ENCODE measurements at regions not wholly inside any gene's neighbourhood (a gene's known extent, or its start where the extent isn't known, plus 50 kb on each side); places are given as distances from the start of the nearest gene placed in this dataset.

DNA sequence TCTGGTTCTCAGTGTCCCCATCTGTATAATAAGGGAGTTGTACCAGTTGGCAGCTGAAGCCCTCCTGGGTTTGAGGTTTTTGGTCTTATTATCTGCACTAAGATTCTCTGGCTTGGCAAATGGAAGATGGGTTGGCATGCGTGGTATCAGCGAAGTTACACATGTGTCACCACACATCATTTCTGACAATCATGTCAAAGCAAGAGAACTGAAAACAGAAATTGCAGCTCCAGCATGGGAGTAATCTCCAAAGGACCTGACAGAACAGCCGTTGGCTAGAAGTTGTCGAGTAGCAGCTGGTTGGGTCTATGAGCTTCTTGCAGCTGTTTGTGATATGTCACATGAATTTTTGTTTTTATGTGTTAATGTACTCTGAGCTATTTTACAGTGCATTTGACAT, 317.4 kb downstream of the SLC4A3 start:
- ChIA-PET CTCF (no interaction called here), POLR2A (no interaction called here)
- no peaks in the 10 kb centered on the region for H3K4me1 ChIP-seq (ENCODE audit: insufficient read depth, low read length)
- Mint-ChIP-seq H3K4me3 (no peak overlapping the region), H3K27ac (no peak overlapping the region), H3K9me3 (no peaks in the 10 kb centered on the region), H3K36me3 (ENCODE audit: low read depth) (no peaks in the 10 kb centered on the region), H3K27me3 (peaks cover 8% of the 10 kb centered on the region), H3K4me1 (ENCODE audit: low read depth) (no peaks in the 10 kb centered on the region)
- H3K4me3 ChIP-seq (ENCODE audit: low read length): no peak overlapping the region
- ATAC-seq (ENCODE audit: poor library complexity): no peak
- TF ChIP-seq, protein P1, sequence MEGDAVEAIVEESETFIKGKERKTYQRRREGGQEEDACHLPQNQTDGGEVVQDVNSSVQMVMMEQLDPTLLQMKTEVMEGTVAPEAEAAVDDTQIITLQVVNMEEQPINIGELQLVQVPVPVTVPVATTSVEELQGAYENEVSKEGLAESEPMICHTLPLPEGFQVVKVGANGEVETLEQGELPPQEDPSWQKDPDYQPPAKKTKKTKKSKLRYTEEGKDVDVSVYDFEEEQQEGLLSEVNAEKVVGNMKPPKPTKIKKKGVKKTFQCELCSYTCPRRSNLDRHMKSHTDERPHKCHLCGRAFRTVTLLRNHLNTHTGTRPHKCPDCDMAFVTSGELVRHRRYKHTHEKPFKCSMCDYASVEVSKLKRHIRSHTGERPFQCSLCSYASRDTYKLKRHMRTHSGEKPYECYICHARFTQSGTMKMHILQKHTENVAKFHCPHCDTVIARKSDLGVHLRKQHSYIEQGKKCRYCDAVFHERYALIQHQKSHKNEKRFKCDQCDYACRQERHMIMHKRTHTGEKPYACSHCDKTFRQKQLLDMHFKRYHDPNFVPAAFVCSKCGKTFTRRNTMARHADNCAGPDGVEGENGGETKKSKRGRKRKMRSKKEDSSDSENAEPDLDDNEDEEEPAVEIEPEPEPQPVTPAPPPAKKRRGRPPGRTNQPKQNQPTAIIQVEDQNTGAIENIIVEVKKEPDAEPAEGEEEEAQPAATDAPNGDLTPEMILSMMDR (IDR thresholded peaks at IDR 0.05): no peak
- no peaks in the 10 kb centered on the region for H3K9me3 ChIP-seq (ENCODE audit: control insufficient read depth in 1 of 2, insufficient read depth in 1 of 2, low read length in 2 of 2)
- intact Hi-C loops (cut with DNase I, micrococcal nuclease): no loop called here
- no peak overlapping the region for H3K27ac ChIP-seq (ENCODE audit: low read depth in 1 of 2, low read length in 2 of 2)
- H3K36me3 ChIP-seq (ENCODE audit: insufficient read depth, low read length): no peaks in the 10 kb centered on the region
- no peaks in the 10 kb centered on the region for H3K27me3 ChIP-seq (ENCODE audit: control insufficient read depth in 1 of 2, insufficient read depth in 2 of 2, low read length in 2 of 2)
- no peak for DNase-seq

DNA sequence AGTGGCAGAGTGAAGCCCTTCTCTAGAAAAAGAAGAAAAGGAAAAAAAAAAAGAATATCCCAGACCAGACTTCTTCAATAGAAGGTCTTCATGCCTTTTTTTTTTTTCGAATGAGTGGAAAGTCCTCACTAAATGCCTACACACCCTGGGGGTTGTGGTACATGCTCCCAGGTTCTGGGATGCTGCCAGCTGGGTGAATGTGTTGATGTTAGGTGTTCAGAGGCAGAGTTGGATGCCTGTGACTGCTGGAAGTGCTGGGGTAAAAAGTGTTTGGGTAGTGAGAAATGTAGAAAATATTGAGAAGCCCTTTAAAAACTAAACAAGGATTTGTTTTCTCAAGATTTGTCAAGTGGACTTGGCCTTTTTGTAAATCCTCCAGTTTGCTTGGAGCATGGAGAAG, 318.6 kb downstream of the SLC4A3 start:
- ATAC-seq (ENCODE audit: poor library complexity): no peak
- intact Hi-C loops (cut with DNase I, micrococcal nuclease): no loop called here
- TF ChIP-seq, protein P1 (IDR thresholded peaks at IDR 0.05): no peak

DNA sequence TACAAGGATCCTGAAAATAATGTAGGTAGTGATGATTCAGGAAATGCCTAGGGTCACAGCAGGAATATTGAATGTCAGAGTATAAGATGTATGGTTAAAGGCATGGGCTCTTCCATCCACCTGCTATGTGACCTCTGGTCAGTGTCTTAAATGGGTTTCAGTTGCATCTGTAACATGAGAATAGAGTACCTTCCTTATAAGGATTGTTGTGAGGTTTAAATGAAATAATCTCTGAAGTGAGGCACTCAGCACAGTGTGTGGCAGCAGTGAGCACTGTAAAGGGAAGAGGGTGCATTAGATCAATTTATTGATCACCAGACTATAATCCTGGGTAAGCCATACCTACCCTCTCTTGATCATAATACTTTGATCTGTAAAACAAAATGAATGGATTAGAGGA, 319.1 kb downstream of the SLC4A3 start:
- Histone ChIP-seq H3K9me3 (ENCODE audit: control insufficient read depth in 1 of 2, insufficient read depth in 1 of 2, low read length in 2 of 2) (no peaks in the 10 kb centered on the region), H3K27ac (ENCODE audit: low read depth in 1 of 2, low read length in 2 of 2) (no peak overlapping the region), H3K27me3 (ENCODE audit: control insufficient read depth in 1 of 2, insufficient read depth in 2 of 2, low read length in 2 of 2) (no peaks in the 10 kb centered on the region), H3K4me1 (ENCODE audit: insufficient read depth, low read length) (no peaks in the 10 kb centered on the region), H3K4me3 (ENCODE audit: low read length) (no peak overlapping the region), H3K36me3 (ENCODE audit: insufficient read depth, low read length) (no peaks in the 10 kb centered on the region)
- Mint-ChIP-seq H3K4me1 (ENCODE audit: low read depth) (no peaks in the 10 kb centered on the region), H3K27ac (no peak overlapping the region), H3K36me3 (ENCODE audit: low read depth) (no peaks in the 10 kb centered on the region), H3K4me3 (no peak overlapping the region), H3K27me3 (peaks cover 11% of the 10 kb centered on the region), H3K9me3 (no peaks in the 10 kb centered on the region)
- ATAC-seq (ENCODE audit: poor library complexity) (no peak), DNase-seq (no peak)
- ChIA-PET CTCF (no interaction called here), POLR2A (no interaction called here)
- TF ChIP-seq, protein P1 (IDR thresholded peaks at IDR 0.05): no peak
- intact Hi-C loops (cut with DNase I, micrococcal nuclease): no loop called here

More for the DNA sequence above, 318.6 kb downstream of the SLC4A3 start:
- Histone ChIP-seq H3K27ac (ENCODE audit: low read depth in 1 of 2, low read length in 2 of 2) (no peak overlapping the region), H3K9me3 (ENCODE audit: control insufficient read depth in 1 of 2, insufficient read depth in 1 of 2, low read length in 2 of 2) (no peaks in the 10 kb centered on the region), H3K36me3 (ENCODE audit: insufficient read depth, low read length) (no peaks in the 10 kb centered on the region), H3K27me3 (ENCODE audit: control insufficient read depth in 1 of 2, insufficient read depth in 2 of 2, low read length in 2 of 2) (no peaks in the 10 kb centered on the region), H3K4me1 (ENCODE audit: insufficient read depth, low read length) (no peaks in the 10 kb centered on the region), H3K4me3 (ENCODE audit: low read length) (no peak overlapping the region)
- Mint-ChIP-seq H3K4me1 (ENCODE audit: low read depth) (no peaks in the 10 kb centered on the region), H3K9me3 (no peaks in the 10 kb centered on the region), H3K27ac (no peak overlapping the region), H3K36me3 (ENCODE audit: low read depth) (no peaks in the 10 kb centered on the region), H3K4me3 (no peak overlapping the region), H3K27me3 (peaks cover 10% of the 10 kb centered on the region)
- no peak for DNase-seq
- ChIA-PET CTCF (no interaction called here), POLR2A (no interaction called here)
